HEK293 (cell line): ENCODE measurements at regions not wholly inside any gene's neighbourhood (a gene's known extent, or its start where the extent isn't known, plus 50 kb on each side); places are given as distances from the start of the nearest gene placed in this dataset.

Source experiments
- CTCF ChIA-PET: fragments of 350-600 bp; formaldehyde crosslinking; extraction: SDS; loops from one replicate; lab custom pipeline; 2021; ENCODE audit warnings: antibody characterized with exemption; lab: Yijun Ruan, JAX
- POLR2A ChIA-PET: fragments of 300-600 bp; formaldehyde crosslinking; extraction: SDS; loops from one replicate; lab custom pipeline; 2020; ENCODE audit warnings: antibody characterized with exemption, inconsistent platforms; lab: Yijun Ruan, JAX
- H3K27ac ChIP-seq: fragments of 200-500 bp; sonication (Bioruptor generic); 2 replicates; pipeline ENCODE4 v1.5.1; 2014; ENCODE audit warnings: low read depth, low read length, control low read depth, inconsistent platforms; ENCODE audit errors: extremely low read depth
- H3K36me3 ChIP-seq, 2 experiments: fragments of 200-500 bp in 1 of 2; sonication (Bioruptor generic) in 1 of 2; 1 replicate in 1 of 2; 2 replicates in 1 of 2; pipeline ENCODE4 v1.5.1; 2014 to 2017; ENCODE audit warnings: inconsistent platforms in 2 of 2, low read length in 2 of 2; ENCODE audit not compliant: control insufficient read depth in 2 of 2, insufficient read depth in 1 of 2
- H3K4me1 ChIP-seq: fragments of 200-500 bp; sonication (Bioruptor generic); 2 replicates; pipeline ENCODE4 v1.5.1; 2014; ENCODE audit warnings: mild to moderate bottlenecking, low read length, inconsistent platforms; ENCODE audit not compliant: control insufficient read depth, insufficient read depth
- H3K4me3 ChIP-seq: 2 replicates; pipeline ENCODE4 v1.5.1; 2011; ENCODE audit warnings: low read depth, mild to moderate bottlenecking, control low read depth, low read length, moderate library complexity
- H3K9me3 ChIP-seq: fragments of 200-500 bp; sonication (Bioruptor generic); 2 replicates; pipeline ENCODE4 v1.5.1; 2014; ENCODE audit warnings: low read depth, low read length, inconsistent platforms; ENCODE audit not compliant: control insufficient read depth, insufficient read depth
- ATF2 ChIP-seq: fragments of 450-650 bp; formaldehyde crosslinking; IDR thresholded peaks from 2 replicates; pipeline ENCODE4 v1.5.1; 2016; ENCODE audit warnings: missing biosample characterization, missing genetic modification characterization, low read depth
- ELK4 ChIP-seq: IDR thresholded peaks from 2 replicates; pipeline ENCODE4 v1.6.1; 2011; ENCODE audit warnings: mild to moderate bottlenecking, low read depth, low read length, borderline replicate concordance
- HOXC10 ChIP-seq: sonication (generic); formaldehyde crosslinking; IDR thresholded peaks from 2 replicates; pipeline ENCODE4 v1.8.1; 2023; ENCODE audit warnings: mild to moderate bottlenecking, missing genetic modification reagents
- KLF17 ChIP-seq: fragments of 450-650 bp; formaldehyde crosslinking; IDR thresholded peaks from 2 replicates; pipeline ENCODE4 v1.5.1; 2016; ENCODE audit warnings: missing biosample characterization, missing genetic modification characterization
- OVOL3 ChIP-seq: fragments of 450-650 bp; formaldehyde crosslinking; IDR thresholded peaks from 2 replicates; pipeline ENCODE4 v1.5.1; 2016; ENCODE audit warnings: missing biosample characterization, missing genetic modification characterization
- PATZ1 ChIP-seq: fragments of 450-650 bp; formaldehyde crosslinking; IDR thresholded peaks from 2 replicates; pipeline ENCODE4 v1.5.1; 2016; ENCODE audit warnings: missing biosample characterization, missing genetic modification characterization
- PRDM1 ChIP-seq: fragments of 450-650 bp; formaldehyde crosslinking; IDR thresholded peaks from 2 replicates; pipeline ENCODE4; 2016; ENCODE audit warnings: missing biosample characterization, missing genetic modification characterization
- ZBTB44 ChIP-seq: fragments of 450-650 bp; IDR thresholded peaks from 2 replicates; pipeline ENCODE4 v1.5.1; 2018; ENCODE audit warnings: missing biosample characterization, mild to moderate bottlenecking, missing genetic modification characterization
- ZNF175 ChIP-seq: fragments of 450-650 bp; formaldehyde crosslinking; IDR thresholded peaks from 2 replicates; pipeline ENCODE4 v1.5.1; 2016; ENCODE audit warnings: missing biosample characterization, missing genetic modification characterization
- ZNF214 ChIP-seq: fragments of 450-650 bp; formaldehyde crosslinking; IDR thresholded peaks from 2 replicates; pipeline ENCODE4 v1.5.1; 2017; ENCODE audit warnings: missing biosample characterization, mild to moderate bottlenecking, missing genetic modification characterization, borderline replicate concordance
- ZNF221 ChIP-seq: fragments of 450-650 bp; formaldehyde crosslinking; IDR thresholded peaks from 2 replicates; pipeline ENCODE4 v1.5.1; 2017; ENCODE audit warnings: missing biosample characterization, missing genetic modification characterization, borderline replicate concordance
- ZNF280C ChIP-seq: fragments of 450-650 bp; formaldehyde crosslinking; IDR thresholded peaks from 2 replicates; pipeline ENCODE4 v1.5.1; 2016; ENCODE audit warnings: missing biosample characterization, missing genetic modification characterization
- ZNF645 ChIP-seq: fragments of 450-650 bp; formaldehyde crosslinking; IDR thresholded peaks from 2 replicates; pipeline ENCODE4; 2016; ENCODE audit warnings: missing biosample characterization, missing genetic modification characterization
- ZNF660 ChIP-seq: fragments of 450-650 bp; IDR thresholded peaks from 2 replicates; pipeline ENCODE4 v1.5.1; 2018; ENCODE audit warnings: missing biosample characterization, mild to moderate bottlenecking, missing genetic modification characterization
- ZNF707 ChIP-seq: fragments of 450-650 bp; formaldehyde crosslinking; IDR thresholded peaks from 2 replicates; pipeline ENCODE4 v1.5.1; 2016; ENCODE audit warnings: missing biosample characterization, missing genetic modification characterization
- ZNF747 ChIP-seq: fragments of 450-650 bp; formaldehyde crosslinking; IDR thresholded peaks from 2 replicates; pipeline ENCODE4 v1.5.1; 2016; ENCODE audit warnings: missing biosample characterization, missing genetic modification characterization
- ZNF791 ChIP-seq: fragments of 450-650 bp; formaldehyde crosslinking; IDR thresholded peaks from 2 replicates; pipeline ENCODE4 v1.5.1; 2016; ENCODE audit warnings: missing biosample characterization, missing genetic modification characterization
- ZSCAN16 ChIP-seq: fragments of 450-650 bp; formaldehyde crosslinking; IDR thresholded peaks from 2 replicates; pipeline ENCODE4 v1.5.1; 2016; ENCODE audit warnings: missing biosample characterization, missing genetic modification characterization
- ZSCAN4 ChIP-seq: fragments of 450-650 bp; formaldehyde crosslinking; IDR thresholded peaks from 2 replicates; pipeline ENCODE4 v1.5.1; 2017; ENCODE audit warnings: missing biosample characterization, missing genetic modification characterization

GRCh38 chr12:28083840-28084678, 106.2 kb upstream of the CCDC91 start:
- TF ChIP-seq ATF2 (tag by site-specific recombination) (no peak), HOXC10 (no peak), ZNF221 (tag by site-specific recombination) (no peak), PATZ1 (no peak), ELK4 (no peak), ZNF645 (tag by site-specific recombination) (no peak), ZSCAN4 (no peak), ZNF791 (tag by site-specific recombination) (no peak), PRDM1 (no peak), ZNF707 (tag by site-specific recombination) (no peak)
- Histone ChIP-seq H3K4me3 (no peak overlapping the region), H3K36me3 (no peaks in the 10 kb centered on the region), H3K4me1 (no peaks in the 10 kb centered on the region), H3K27ac (no peak overlapping the region), H3K9me3 (no peaks in the 10 kb centered on the region)
- POLR2A ChIA-PET: no interaction called here
- CTCF ChIA-PET: interaction anchor here (0.7 kb wide), 1 partner anchor 94 kb away, joined by 4 read pairs; no protein-coding TSS in a partner anchor

- ChIA-PET CTCF (no interaction called here), POLR2A (no interaction called here)
- Histone ChIP-seq H3K27ac (no peak overlapping the region), H3K4me1 (no peaks in the 10 kb centered on the region), H3K4me3 (no peak overlapping the region), H3K9me3 (no peaks in the 10 kb centered on the region), H3K36me3 (no peaks in the 10 kb centered on the region)
- no peak for TF ChIP-seq ZNF660 (tag by site-specific recombination)
- no peak for TF ChIP-seq ZBTB44 (tag by site-specific recombination)
- no peak for TF ChIP-seq ZNF175 (tag by site-specific recombination)
- no peak for TF ChIP-seq OVOL3
- no peak for TF ChIP-seq HOXC10
- TF ChIP-seq ZNF280C (tag by site-specific recombination): no peak
- TF ChIP-seq ZNF747 (tag by site-specific recombination): no peak
- no peak for TF ChIP-seq ZNF214 (tag by site-specific recombination)
- no peak for TF ChIP-seq ZSCAN16 (tag by site-specific recombination)
- no peak for TF ChIP-seq KLF17 (tag by site-specific recombination)
Measured at GRCh38 chr12:28086521-28087155, 103.6 kb upstream of the CCDC91 start.
